ENCODE measurements at regions not wholly inside any gene's neighbourhood (a gene's known extent, or its start where the extent isn't known, plus 50 kb on each side); places are given as distances from the start of the nearest gene placed in this dataset.

GRCh38 chr2:111219285-111219684 is 98.6 kb downstream of the BCL2L11 start:
- intact Hi-C loops (cut with DNase I; ENCODE audit: low total_unique reads): no loop called here
- 63 to 73% (median 71%) methylated on average over 6 of the region's 6 CpGs for WGBS, 5 donors
- H3K27me3 ChIP-seq: no peaks in the 10 kb centered on the region
- peaks cover 0 to 9% (median 0%) of the 10 kb centered on the region in 4 donors for H3K9me3 ChIP-seq
- H3K36me3 ChIP-seq: no peaks in the 10 kb centered on the region
- no peak overlapping the region for H3K4me3 ChIP-seq
- no peaks in the 10 kb centered on the region for H3K4me1 ChIP-seq
- DNase-seq: no peak
- TF ChIP-seq EP300 (IDR thresholded peaks at IDR 0.05) (no peak), CTCF (IDR thresholded peaks at IDR 0.05) (no peak), POLR2A (IDR thresholded peaks at IDR 0.05) (no peak), POLR2AphosphoS5 (IDR thresholded peaks at IDR 0.05) (no peak)
- no peak overlapping the region for H3K27ac ChIP-seq

GRCh38 chr2:111219734-111220505 is 99.2 kb downstream of the BCL2L11 start:
- Histone ChIP-seq H3K27ac (no peak overlapping the region), H3K4me3 (no peak overlapping the region), H3K4me1 (no peaks in the 10 kb centered on the region), H3K27me3 (no peaks in the 10 kb centered on the region), H3K36me3 (no peaks in the 10 kb centered on the region), H3K9me3 (peaks cover 0 to 3% (median 0%) of the 10 kb centered on the region in 4 donors)
- DNase-seq: no peak
- WGBS, 5 donors: 79 to 90% (median 82%) methylated on average over 5 of the region's 5 CpGs
- intact Hi-C loops (cut with DNase I; ENCODE audit: low total_unique reads): no loop called here
- TF ChIP-seq CTCF (IDR thresholded peaks at IDR 0.05) (no peak), POLR2AphosphoS5 (IDR thresholded peaks at IDR 0.05) (no peak), POLR2A (IDR thresholded peaks at IDR 0.05) (no peak), EP300 (IDR thresholded peaks at IDR 0.05) (no peak)

GRCh38 chr2:111220962-111221361 is 100.2 kb downstream of the BCL2L11 start:
- no peaks in the 10 kb centered on the region for H3K27me3 ChIP-seq
- H3K36me3 ChIP-seq: no peaks in the 10 kb centered on the region
- intact Hi-C loops (cut with DNase I; ENCODE audit: low total_unique reads): no loop called here
- no peaks in the 10 kb centered on the region for H3K4me1 ChIP-seq
- no peak for TF ChIP-seq POLR2A (IDR thresholded peaks at IDR 0.05)
- TF ChIP-seq CTCF (IDR thresholded peaks at IDR 0.05): no peak
- no peak for TF ChIP-seq POLR2AphosphoS5 (IDR thresholded peaks at IDR 0.05)
- TF ChIP-seq EP300 (IDR thresholded peaks at IDR 0.05): no peak
- H3K9me3 ChIP-seq: no peaks in the 10 kb centered on the region
- WGBS, 5 donors: 92 to 100% (median 97%) methylated on average over 1 of the region's 1 CpG
- no peak for DNase-seq
- H3K4me3 ChIP-seq: no peak overlapping the region
- H3K27ac ChIP-seq: no peak overlapping the region

- intact Hi-C loops (cut with DNase I; ENCODE audit: low total_unique reads): no loop called here
- Histone ChIP-seq H3K4me3 (no peak overlapping the region), H3K27ac (no peak overlapping the region), H3K27me3 (no peaks in the 10 kb centered on the region), H3K9me3 (no peaks in the 10 kb centered on the region), H3K4me1 (no peaks in the 10 kb centered on the region), H3K36me3 (no peaks in the 10 kb centered on the region)
- TF ChIP-seq EP300 (IDR thresholded peaks at IDR 0.05) (no peak), POLR2A (IDR thresholded peaks at IDR 0.05) (no peak), CTCF (IDR thresholded peaks at IDR 0.05) (no peak), POLR2AphosphoS5 (IDR thresholded peaks at IDR 0.05) (no peak)
- WGBS, 5 donors: 82 to 95% (median 82%) methylated on average over 3 of the region's 3 CpGs
- DNase-seq: no peak
These were observed 101.0 kb downstream of the BCL2L11 start for GRCh38 chr2:111221701-111222100.

Measured in stomach (tissue), 8 donors.